NCI-H446 (cell line): ENCODE measurements at regions not wholly inside any gene's neighbourhood (a gene's known extent, or its start where the extent isn't known, plus 50 kb on each side); places are given as distances from the start of the nearest gene placed in this dataset.
"Not testable (repeated sequence)": the region's sequence is repeated elsewhere in the genome, so short reads cannot be mapped to it uniquely, and the experiment has no call there.

ENCODE experiments used
- DNase-seq, 2 experiments: peaks; one replicate each; lab custom pipeline; 2025; lab: John Stamatoyannopoulos, UW

DNA sequence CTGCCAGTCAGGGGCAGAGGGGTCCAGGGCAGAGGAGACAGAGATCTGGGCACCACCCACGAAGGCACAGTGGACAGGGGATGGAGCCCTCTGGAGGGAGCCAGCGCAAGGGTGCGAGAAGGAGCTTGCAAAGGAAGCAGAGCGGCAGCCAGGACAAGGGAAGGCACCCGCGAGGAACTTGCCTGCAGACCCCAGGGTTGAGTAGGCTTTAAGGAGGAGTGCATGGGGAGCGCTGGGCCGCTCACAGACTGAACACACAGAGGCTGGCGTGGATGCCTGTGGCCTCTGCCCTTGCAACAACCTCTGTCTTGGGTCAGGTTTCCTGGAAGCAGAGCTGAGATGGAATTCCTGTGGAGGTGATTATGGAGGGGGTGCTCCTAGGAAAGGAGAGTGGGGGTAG is 374.4 kb downstream of the CNTNAP3B start:
- DNase-seq = not testable (repeated sequence)

DNA sequence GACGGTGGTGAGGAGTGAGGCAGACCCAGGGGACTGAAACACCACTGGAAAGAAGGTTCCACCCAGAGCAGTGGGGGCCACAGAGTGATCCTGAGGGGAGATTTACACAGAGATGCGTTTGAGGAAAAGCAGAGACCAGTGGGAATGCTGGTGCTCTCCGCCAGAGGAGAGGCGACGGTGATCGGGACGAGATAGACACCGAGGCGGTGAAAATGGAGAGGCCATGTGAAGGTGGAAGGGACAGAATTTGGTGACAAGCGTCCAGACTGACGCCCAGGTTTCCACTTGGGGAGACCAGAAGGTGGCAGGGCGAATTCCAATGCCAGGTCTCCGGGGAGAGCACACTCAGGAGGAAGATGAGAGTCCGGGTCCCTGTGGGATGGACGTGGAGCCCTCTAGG is 374.8 kb downstream of the CNTNAP3B start:
- DNase-seq = not testable (repeated sequence)

DNA sequence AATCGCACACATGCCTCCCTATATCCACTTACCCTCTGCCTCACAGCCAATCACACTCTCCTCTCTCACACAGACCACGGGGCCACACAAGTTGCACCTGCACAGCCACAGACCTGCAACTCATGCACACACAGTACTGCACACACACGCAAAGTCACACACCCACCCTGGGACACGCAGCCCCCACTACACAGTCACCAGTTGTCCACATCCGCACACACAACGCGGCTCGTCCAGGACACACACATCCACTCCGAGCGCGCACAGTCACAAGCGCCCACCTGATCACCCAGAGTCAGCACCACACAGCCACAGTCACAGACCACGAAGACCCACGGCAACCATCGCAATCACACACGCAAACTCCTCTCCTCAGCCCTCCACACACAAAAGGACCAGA is 387.3 kb downstream of the CNTNAP3B start:
- DNase-seq = not testable (repeated sequence)

DNA sequence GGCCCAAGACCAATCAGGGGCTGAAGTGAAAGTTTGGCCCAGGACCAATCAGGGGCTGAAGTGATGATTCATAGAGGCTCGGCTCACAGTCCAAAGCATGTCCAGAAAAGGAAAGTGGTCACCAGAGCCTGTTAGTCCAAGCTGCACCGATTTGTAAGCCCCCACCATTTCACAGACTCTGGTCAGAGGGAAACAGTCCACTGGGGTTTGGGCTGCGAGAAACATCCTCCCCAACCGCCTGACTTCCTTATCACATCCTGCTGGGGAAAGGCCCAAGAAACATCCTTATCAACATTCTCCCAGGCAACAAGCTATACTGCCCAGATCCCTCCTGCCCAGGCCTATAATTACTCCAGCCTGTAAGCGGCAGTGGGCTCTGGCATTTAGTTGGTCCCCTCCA is 388.1 kb downstream of the CNTNAP3B start:
- not testable (repeated sequence) for DNase-seq

DNA sequence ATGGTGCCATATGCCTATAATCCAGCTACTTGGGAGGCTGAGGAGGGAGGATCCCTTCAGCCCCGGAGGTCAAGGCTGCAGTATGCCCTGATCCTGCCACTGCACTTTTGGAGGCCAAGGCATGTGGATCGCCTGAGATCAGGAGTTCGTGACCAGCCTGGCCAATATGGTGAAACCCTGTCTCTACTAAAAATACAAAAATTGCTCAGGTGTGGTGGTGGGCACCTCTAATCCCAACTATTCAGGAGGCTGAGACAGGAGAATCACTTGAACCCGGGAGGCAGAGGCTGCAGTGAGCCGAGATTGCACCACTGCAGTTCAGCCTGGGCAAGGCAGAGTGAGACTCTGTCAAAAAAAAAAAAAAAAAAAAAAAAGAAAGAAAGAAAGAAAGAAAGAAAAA is 390.5 kb downstream of the CNTNAP3B start:
- not testable (repeated sequence) for DNase-seq

DNA sequence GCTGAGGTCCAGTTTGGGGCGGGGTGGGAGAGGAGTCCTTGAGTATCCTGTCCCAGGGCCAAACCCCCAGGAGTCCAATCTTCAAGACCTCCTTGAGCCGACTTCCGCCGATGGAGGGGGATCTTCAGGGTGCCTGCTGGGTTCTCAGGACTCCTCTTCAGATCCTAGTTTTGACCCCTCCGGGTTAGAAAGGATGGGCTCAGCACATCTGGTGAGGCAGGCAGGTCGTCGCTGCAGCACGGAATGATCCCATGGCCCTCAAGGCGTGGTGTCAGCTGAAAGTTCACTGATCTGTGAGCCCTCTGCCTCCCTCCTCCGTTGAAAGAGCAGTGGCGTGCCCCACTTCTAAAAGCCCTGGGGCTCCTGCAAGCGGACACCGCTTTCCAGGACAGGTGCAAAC is 430.0 kb downstream of the CNTNAP3B start:
- not testable (repeated sequence) for DNase-seq

DNA sequence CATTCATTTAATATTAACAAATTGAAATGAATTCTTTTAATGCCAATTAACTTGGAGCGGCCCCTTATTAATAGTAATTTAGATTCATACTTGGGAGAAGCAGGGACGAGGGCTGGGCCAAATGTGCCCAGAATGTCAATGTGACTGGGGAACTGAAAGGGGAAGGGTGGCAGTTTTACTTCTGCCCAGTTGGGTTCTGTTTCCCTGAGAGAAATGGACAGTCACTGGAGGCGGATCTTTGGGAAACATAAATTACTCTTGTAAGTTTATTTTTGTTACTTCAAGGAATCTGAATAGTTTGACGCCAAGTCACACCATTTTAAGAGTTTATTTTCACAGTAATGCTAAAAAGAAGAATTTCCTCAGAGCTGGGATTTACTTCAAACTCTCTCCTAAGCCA is 432.1 kb downstream of the CNTNAP3B start:
- not testable (repeated sequence) for DNase-seq

DNA sequence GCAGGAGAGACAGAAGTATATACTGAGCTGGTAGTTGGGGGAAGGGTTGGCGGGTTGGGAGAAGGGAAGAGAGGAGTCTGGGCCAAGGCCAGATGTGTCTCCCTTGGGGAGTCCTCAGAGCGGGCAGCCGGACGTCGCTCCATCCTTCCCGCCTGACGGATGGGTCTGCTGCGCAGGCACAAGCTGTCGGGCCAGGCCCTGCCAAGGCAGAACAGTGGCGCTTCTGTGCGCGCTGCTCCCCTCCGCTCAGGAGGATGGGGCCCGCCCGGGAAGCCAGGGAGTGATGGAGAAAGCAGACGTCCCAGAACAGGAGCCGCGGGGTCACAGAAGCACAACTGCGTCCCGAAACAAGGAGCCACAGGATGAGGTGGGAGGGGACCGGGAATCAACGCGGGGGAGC is 449.9 kb downstream of the CNTNAP3B start:
- DNase-seq = not testable (repeated sequence)

GRCh38 chr9:41663497-41664036 is 465.7 kb downstream of the CNTNAP3B start:
- DNase-seq = not testable (repeated sequence)

DNA sequence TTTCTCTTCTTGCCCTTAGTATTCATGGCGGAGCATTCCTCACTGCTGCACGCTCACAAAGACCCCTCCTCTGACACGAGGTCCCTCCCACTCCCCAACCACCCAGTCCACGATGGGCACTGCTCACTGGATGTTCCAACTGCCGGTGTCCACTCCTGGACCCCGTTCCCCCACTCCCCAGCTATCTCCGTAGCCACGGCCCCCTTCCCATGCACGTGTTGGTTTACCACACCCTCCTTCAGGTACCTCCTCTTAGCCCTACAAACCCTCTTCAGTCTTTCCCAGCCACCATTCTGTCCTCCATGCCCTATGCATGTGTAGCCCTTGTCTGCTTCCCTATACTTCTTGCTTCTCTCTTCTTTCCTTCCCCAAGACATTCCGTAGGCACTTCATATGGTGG is 469.6 kb upstream of the ZNG1F start:
- not testable (repeated sequence) for DNase-seq

- not testable (repeated sequence) for DNase-seq
Observed at GRCh38 chr9:41658116-41658515, 469.0 kb upstream of the ZNG1F start.

DNA sequence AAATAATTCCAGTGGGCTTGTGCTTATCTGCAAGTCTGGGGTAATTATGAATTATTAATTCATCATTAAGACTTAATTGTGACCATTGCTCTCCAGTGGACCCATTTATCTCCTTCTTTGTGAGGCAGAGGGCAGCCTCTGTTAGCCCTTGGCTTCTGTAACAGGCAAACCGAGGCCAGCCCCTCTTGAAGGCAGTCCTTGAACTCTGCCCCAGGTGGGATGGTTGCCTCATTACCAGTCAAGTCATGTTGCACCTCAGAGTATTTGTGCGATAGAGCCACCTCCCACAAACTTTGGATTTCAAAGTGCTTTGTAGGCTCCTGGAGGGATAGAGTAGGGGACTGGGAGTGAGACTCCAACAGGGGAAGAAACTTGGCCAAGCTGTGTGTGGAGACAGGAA is 468.0 kb upstream of the ZNG1F start:
- DNase-seq = not testable (repeated sequence)

- DNase-seq = not testable (repeated sequence)
Observed at GRCh38 chr9:41655071-41655554, 466.0 kb upstream of the ZNG1F start.

- DNase-seq = not testable (repeated sequence)
Observed at GRCh38 chr9:41654349-41654748, 465.2 kb upstream of the ZNG1F start.

DNA sequence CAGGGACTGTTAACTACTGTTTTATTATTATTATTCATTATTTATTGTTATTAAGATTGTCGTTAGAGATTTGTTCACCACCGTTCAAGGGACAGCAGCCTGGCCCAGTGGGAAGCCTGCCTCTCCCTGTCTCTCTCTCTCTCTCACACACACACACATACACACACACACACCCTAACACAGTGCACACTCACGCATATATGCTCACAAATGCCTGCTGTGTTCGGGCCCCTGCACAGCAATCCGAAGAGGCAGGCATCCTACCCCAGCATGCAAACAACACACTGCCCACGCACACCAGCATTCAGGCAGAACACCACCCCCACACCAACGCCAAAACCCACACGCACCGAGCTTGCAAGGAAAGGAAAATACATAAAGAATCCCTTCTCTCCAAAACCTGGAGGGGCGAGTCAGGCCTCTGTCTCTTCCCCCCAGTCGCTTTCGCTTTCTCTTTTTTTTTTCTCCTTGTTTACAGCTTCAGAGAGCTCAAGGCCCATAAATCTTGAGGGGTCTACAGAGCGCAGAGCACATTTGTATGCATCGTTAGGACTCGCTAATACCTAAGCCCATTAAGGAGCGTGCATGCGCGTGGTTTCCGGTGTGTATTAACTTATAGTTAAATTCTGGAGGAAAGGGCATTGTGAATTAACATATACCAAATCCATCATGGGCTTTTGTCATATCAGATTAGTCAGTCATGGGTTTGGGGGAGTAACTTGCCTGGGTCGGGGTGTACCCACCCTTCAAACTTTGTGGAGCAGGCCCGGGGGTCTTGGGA is 464.6 kb upstream of the ZNG1F start:
- not testable (repeated sequence) for DNase-seq

DNA sequence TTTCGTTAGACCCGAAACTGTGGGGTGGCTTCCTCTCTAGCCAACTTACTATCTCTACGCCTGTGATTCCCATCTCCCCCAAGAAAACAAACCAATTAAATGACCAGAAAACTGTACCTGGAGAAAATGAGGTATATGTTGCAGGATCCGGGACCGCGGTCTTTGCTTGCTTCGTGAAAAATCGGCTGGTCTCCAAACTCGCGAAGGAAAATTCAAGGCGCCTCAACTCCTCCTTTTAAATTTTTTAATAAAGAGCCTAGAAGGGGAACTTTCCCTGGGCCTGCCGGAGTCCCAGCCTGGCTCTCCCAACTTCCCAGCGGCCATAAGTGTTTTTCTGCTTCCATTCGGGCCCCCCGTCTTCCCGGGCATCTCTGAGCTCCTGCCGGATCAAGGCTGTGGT is 463.7 kb upstream of the ZNG1F start:
- not testable (repeated sequence) for DNase-seq

DNA sequence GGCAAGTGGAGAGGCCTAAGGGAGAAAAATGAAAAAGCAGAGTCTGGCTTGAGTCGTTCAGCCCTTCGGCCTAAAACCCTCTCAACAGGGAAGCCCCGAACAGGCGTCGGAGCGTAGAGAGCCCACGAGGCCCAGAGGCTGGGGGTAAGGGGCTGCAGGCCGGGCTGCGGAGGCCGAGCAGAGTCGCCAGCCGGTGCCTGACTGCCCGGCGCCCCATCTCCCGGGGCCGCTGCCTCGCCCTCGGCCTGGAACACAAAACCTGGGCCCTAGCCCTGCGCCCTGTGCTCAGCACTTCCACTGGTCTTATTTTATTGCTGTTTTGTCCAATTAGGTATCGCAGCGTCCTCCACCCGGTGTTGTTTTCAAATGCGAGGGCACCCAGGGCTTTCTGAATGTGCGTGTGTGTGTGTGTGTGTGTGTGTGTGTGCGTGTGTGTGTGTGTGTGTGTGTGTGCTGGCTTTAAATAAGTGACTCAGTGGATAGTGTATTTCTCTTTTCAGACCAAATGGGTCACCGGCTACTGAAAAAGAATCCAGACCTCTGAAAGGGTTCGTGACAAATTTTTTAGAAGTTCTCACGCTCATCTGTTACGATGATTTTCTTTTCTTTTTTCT is 463.1 kb upstream of the ZNG1F start:
- not testable (repeated sequence) for DNase-seq

DNA sequence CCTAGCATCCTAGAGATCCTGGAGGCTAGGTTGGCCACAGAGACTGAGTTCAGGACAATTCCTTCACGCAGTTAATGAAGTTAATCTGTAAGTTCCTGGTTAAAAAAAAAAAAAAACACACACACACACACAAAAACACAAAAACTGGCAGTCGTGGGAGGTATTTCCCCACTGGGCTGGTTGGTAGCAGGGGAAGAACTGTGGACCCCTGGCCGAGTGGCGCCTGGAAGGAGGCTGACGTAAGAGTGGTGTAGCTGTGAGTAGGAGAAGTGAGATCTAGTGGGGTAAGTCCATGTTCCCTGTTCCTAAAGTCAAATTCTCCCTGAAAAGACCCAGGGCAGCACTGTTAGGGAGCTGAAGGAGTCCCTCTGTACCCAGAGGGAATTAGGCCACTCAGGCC is 461.0 kb upstream of the ZNG1F start:
- DNase-seq = not testable (repeated sequence)

DNA sequence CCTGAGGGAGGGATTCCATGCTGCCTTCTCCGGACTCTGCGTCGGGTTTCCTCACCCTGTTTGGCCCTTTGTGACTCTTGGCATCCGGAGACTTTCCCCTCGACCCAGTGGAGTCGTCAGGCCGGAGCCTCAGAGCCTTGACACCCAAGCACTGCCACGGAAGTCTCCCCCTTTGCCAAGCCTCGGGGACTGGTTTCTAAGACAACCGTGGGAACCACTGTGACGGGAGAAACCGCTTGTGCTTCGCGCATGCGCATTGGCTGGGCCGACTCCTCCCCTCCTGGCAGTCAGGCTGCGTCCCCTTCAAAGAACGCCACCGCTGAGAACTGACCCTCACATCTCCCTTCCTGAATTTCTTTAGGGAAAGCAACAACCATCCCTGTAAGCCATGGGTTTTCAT is 459.4 kb upstream of the ZNG1F start:
- not testable (repeated sequence) for DNase-seq

DNA sequence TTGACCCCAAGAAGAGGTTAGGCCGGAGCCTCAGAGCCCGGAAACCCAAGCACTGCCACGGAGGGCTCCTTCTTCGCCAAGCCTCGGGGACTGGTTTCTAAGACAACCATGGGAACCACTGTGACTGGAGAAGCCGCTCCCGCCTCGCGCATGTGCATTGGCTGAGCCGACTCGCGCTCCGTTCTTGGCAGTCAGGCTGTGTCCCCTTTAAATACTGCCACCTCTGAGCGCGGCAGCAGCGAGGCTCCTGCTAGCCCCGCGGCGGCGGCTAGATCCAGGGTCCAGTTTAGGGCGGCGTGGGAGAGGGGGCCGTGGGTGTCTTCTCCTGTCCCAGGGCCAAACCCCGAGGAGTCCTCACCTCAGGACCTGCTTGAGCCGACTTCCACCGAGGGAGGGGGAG is 457.1 kb upstream of the ZNG1F start:
- not testable (repeated sequence) for DNase-seq

- peak in 1 of 2 experiments; percentile 46 for DNase-seq
Observed at GRCh38 chr9:41643571-41644279, 454.6 kb upstream of the ZNG1F start.

DNA sequence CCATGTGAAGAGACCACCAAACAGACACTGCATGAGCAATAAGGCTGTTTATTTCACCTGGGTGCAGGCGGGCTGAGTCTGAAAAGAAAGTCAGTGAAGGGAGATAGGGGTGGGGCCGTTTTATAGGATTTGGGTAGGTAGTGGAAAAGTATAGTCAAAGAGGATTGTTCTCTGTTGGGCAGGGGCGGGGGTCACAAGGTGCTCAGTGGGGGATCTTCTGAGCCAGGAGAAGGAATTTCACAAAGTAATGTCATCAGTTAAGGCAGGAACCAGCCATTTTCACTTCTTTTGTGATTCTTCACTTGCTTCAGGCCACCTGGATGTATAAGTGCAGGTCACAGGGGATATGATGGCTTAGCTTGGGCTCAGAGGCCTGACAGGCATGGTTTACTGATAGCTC is 444.6 kb upstream of the ZNG1F start:
- not testable (repeated sequence) for DNase-seq
